NB4 (cell line): ENCODE measurements at regions not wholly inside any gene's neighbourhood (a gene's known extent, or its start where the extent isn't known, plus 50 kb on each side); places are given as distances from the start of the nearest gene placed in this dataset.
"Not testable (repeated sequence)": the region's sequence is repeated elsewhere in the genome, so short reads cannot be mapped to it uniquely, and the experiment has no call there.

Source experiments
- DNase-seq: peaks from one replicate; pipeline ENCODE4 v3.0.0; 2010; ENCODE audit warnings: low read depth
- H3K4me3 ChIP-seq: one replicate; pipeline ENCODE4 v1.5.1; 2011; ENCODE audit warnings: mild to moderate bottlenecking, low read depth, low read length, moderate library complexity
- CTCF ChIP-seq: IDR thresholded peaks from one replicate; pipeline ENCODE4 v1.5.1; 2012; ENCODE audit warnings: low read depth, low read length
- MAX ChIP-seq: IDR thresholded peaks from 2 replicates; pipeline ENCODE4 v1.6.1; 2011; ENCODE audit warnings: low read depth, low read length
- MYC ChIP-seq: IDR thresholded peaks from 2 replicates; pipeline ENCODE4 v1.6.1; 2011; ENCODE audit warnings: low read depth, low read length
- POLR2A ChIP-seq: IDR thresholded peaks from 2 replicates; pipeline ENCODE4 v1.6.1; 2011; ENCODE audit warnings: mild to moderate bottlenecking; ENCODE audit not compliant: insufficient read length; ENCODE audit errors: extremely low read depth

GRCh38 chr16:60371591-60371990, 1637.5 kb upstream of the GOT2 start:
- no peak for TF ChIP-seq MYC
- no peak for TF ChIP-seq CTCF
- no peak for TF ChIP-seq POLR2A
- TF ChIP-seq MAX, result no peak
- no peak overlapping the region for H3K4me3 ChIP-seq
- no peak for DNase-seq

GRCh38 chr16:60367739-60368138, 1633.6 kb upstream of the GOT2 start:
- TF ChIP-seq MAX, result no peak
- no peak for TF ChIP-seq CTCF
- TF ChIP-seq MYC, result no peak
- TF ChIP-seq POLR2A, result no peak
- H3K4me3 ChIP-seq, result no peak overlapping the region
- DNase-seq, result no peak

- DNase-seq, result no peak
- no peak for TF ChIP-seq POLR2A
- no peak for TF ChIP-seq MYC
- no peak for TF ChIP-seq CTCF
- TF ChIP-seq MAX, result no peak
- no peak overlapping the region for H3K4me3 ChIP-seq
Observed at GRCh38 chr16:60363566-60363965, 1629.5 kb upstream of the GOT2 start.

GRCh38 chr16:60359866-60360265, 1625.8 kb upstream of the GOT2 start:
- not testable (repeated sequence) for H3K4me3 ChIP-seq, DNase-seq

GRCh38 chr16:60359412-60359811, 1625.3 kb upstream of the GOT2 start:
- not testable (repeated sequence) for H3K4me3 ChIP-seq, DNase-seq

- H3K4me3 ChIP-seq, DNase-seq: not testable (repeated sequence)
Observed at GRCh38 chr16:60357876-60358522, 1623.9 kb upstream of the GOT2 start.

- no peak overlapping the region for H3K4me3 ChIP-seq
- no peak for TF ChIP-seq MYC
- no peak for TF ChIP-seq MAX
- TF ChIP-seq POLR2A, result no peak
- TF ChIP-seq CTCF, result no peak
- DNase-seq, result no peak
Observed at GRCh38 chr16:60346256-60346655, 1612.1 kb upstream of the GOT2 start.

GRCh38 chr16:60337671-60338070, 1603.6 kb upstream of the GOT2 start:
- TF ChIP-seq CTCF (no peak), POLR2A (no peak), MAX (no peak), MYC (no peak)
- no peak for DNase-seq

More at GRCh38 chr16:60337671-60338070, 1603.6 kb upstream of the GOT2 start:
- no peak overlapping the region for H3K4me3 ChIP-seq
